Activated CD4-positive, alpha-beta T cell treated with anti-CD3 and anti-CD28 coated beads, Interleukin-2, amount 10 ng/mL, durations not matched to agents 7 days and 5 days (primary cell): ENCODE measurements at regions not wholly inside any gene's neighbourhood (a gene's known extent, or its start where the extent isn't known, plus 50 kb on each side); places are given as distances from the start of the nearest gene placed in this dataset.

Experiments used
- CTCF ChIA-PET: fragments of 350-600 bp; sonication (Branson Sonifier 250); formaldehyde crosslinking; loops from one replicate; lab custom pipeline; 2021; ENCODE audit warnings: antibody characterized with exemption; lab: Charles Lee
- POLR2A ChIA-PET: fragments of 350-600 bp; sonication (Branson Sonifier 250); formaldehyde crosslinking; loops from one replicate; lab custom pipeline; 2021; ENCODE audit warnings: antibody characterized with exemption; lab: Charles Lee
- DNase-seq: peaks from one replicate; pipeline ENCODE4 v3.0.0-alpha.2; 2020
- H3K27ac Mint-ChIP-seq: one replicate; pipeline ENCODE4 v1.8.0; 2021; ENCODE audit warnings: mild to moderate bottlenecking, moderate library complexity, mixed read lengths
- H3K27me3 Mint-ChIP-seq: one replicate; pipeline ENCODE4 v1.8.0; 2021; ENCODE audit warnings: mixed read lengths
- H3K36me3 Mint-ChIP-seq: one replicate; pipeline ENCODE4 v1.8.0; 2021; ENCODE audit warnings: low read depth, mixed read lengths
- H3K4me1 Mint-ChIP-seq: one replicate; pipeline ENCODE4 v1.8.0; 2021; ENCODE audit warnings: mixed read lengths
- H3K4me3 Mint-ChIP-seq: one replicate; pipeline ENCODE4 v1.8.0; 2021; ENCODE audit warnings: mild to moderate bottlenecking, moderate library complexity, mixed read lengths
- H3K9me3 Mint-ChIP-seq: one replicate; pipeline ENCODE4 v1.8.0; 2021; ENCODE audit warnings: mixed read lengths

GRCh38 chr1:58886611-58887010 is 102.8 kb upstream of the JUN start:
- CTCF ChIA-PET, result no interaction called here
- Mint-ChIP-seq H3K36me3 (no peaks in the 10 kb centered on the region), H3K9me3 (peaks cover 10% of the 10 kb centered on the region), H3K4me1 (peaks cover 35% of the 10 kb centered on the region), H3K27ac (no peak overlapping the region), H3K4me3 (no peak overlapping the region), H3K27me3 (peaks cover 2% of the 10 kb centered on the region)
- POLR2A ChIA-PET, result no interaction called here
- DNase-seq, result no peak

- DNase-seq, result no peak
- peaks cover 35% of the 10 kb centered on the region for H3K4me1 Mint-ChIP-seq
- H3K9me3 Mint-ChIP-seq, result peaks cover 8% of the 10 kb centered on the region
- H3K27ac Mint-ChIP-seq, result no peak overlapping the region
- no peaks in the 10 kb centered on the region for H3K36me3 Mint-ChIP-seq
- ChIA-PET POLR2A (no interaction called here), CTCF (no interaction called here)
- no peak overlapping the region for H3K4me3 Mint-ChIP-seq
- peaks cover 2% of the 10 kb centered on the region for H3K27me3 Mint-ChIP-seq
Observed at GRCh38 chr1:58887059-58887458, 103.2 kb upstream of the JUN start.

- Mint-ChIP-seq H3K27me3 (peaks cover 7% of the 10 kb centered on the region), H3K4me1 (peaks cover 29% of the 10 kb centered on the region), H3K4me3 (no peak overlapping the region), H3K36me3 (no peaks in the 10 kb centered on the region), H3K27ac (no peak overlapping the region), H3K9me3 (peaks cover 8% of the 10 kb centered on the region)
- ChIA-PET CTCF (interaction anchor here (2.5 kb wide), 1 partner anchor 11 kb away, joined by 18 read pairs; no protein-coding TSS in a partner anchor), POLR2A (no interaction called here)
- DNase-seq, result no peak
Observed at GRCh38 chr1:58888833-58889232, 105.0 kb upstream of the JUN start.

- POLR2A ChIA-PET, result no interaction called here
- Mint-ChIP-seq H3K36me3 (no peaks in the 10 kb centered on the region), H3K4me1 (peaks cover 28% of the 10 kb centered on the region), H3K4me3 (no peak overlapping the region), H3K27ac (no peak overlapping the region), H3K9me3 (peaks cover 8% of the 10 kb centered on the region), H3K27me3 (peaks cover 7% of the 10 kb centered on the region)
- CTCF ChIA-PET, result interaction anchor here (1.2 to 2.5 kb wide), 5 partner anchors 9 to 43 kb away, joined by 3 to 18 read pairs (median 3); no protein-coding TSS in a partner anchor
- DNase-seq, result no peak
Observed at GRCh38 chr1:58890113-58890512, 106.3 kb upstream of the JUN start.

GRCh38 chr1:58890609-58891008 is 106.8 kb upstream of the JUN start:
- peaks cover 27% of the 10 kb centered on the region for H3K4me1 Mint-ChIP-seq
- no peak overlapping the region for H3K27ac Mint-ChIP-seq
- no peak for DNase-seq
- H3K27me3 Mint-ChIP-seq, result peaks cover 7% of the 10 kb centered on the region
- H3K9me3 Mint-ChIP-seq, result peaks cover 8% of the 10 kb centered on the region
- no peaks in the 10 kb centered on the region for H3K36me3 Mint-ChIP-seq
- ChIA-PET CTCF (interaction anchor here (0.9 to 2.5 kb wide), 6 partner anchors 9 to 43 kb away, joined by 3 to 18 read pairs (median 3); no protein-coding TSS in a partner anchor), POLR2A (no interaction called here)
- no peak overlapping the region for H3K4me3 Mint-ChIP-seq

- H3K4me1 Mint-ChIP-seq, result peaks cover 23% of the 10 kb centered on the region
- H3K27me3 Mint-ChIP-seq, result peaks cover 7% of the 10 kb centered on the region
- no peak overlapping the region for H3K27ac Mint-ChIP-seq
- ChIA-PET CTCF (interaction anchor here (0.9 to 2.5 kb wide), 3 partner anchors 8 to 33 kb away, joined by 3 to 18 read pairs (median 3); no protein-coding TSS in a partner anchor), POLR2A (no interaction called here)
- peaks cover 8% of the 10 kb centered on the region for H3K9me3 Mint-ChIP-seq
- no peak overlapping the region for H3K4me3 Mint-ChIP-seq
- no peak for DNase-seq
- H3K36me3 Mint-ChIP-seq, result no peaks in the 10 kb centered on the region
Observed at GRCh38 chr1:58891347-58891746, 107.5 kb upstream of the JUN start.

- H3K9me3 Mint-ChIP-seq, result peaks cover 5% of the 10 kb centered on the region
- CTCF ChIA-PET, result interaction anchor here (1.3 to 1.5 kb wide), 2 partner anchors 7 to 10 kb away, joined by 3 read pairs; no protein-coding TSS in a partner anchor
- POLR2A ChIA-PET, result no interaction called here
- no peaks in the 10 kb centered on the region for H3K36me3 Mint-ChIP-seq
- DNase-seq, result no peak
- peaks cover 7% of the 10 kb centered on the region for H3K27me3 Mint-ChIP-seq
- peaks cover 18% of the 10 kb centered on the region for H3K4me1 Mint-ChIP-seq
- H3K27ac Mint-ChIP-seq, result no peak overlapping the region
- no peak overlapping the region for H3K4me3 Mint-ChIP-seq
Observed at GRCh38 chr1:58893257-58893869, 109.5 kb upstream of the JUN start.

- no peak for DNase-seq
- ChIA-PET CTCF (interaction anchor here (1.5 kb wide), 1 partner anchor 10 kb away, joined by 6 read pairs; no protein-coding TSS in a partner anchor), POLR2A (no interaction called here)
- H3K27ac Mint-ChIP-seq, result no peak overlapping the region
- no peak overlapping the region for H3K4me3 Mint-ChIP-seq
- H3K36me3 Mint-ChIP-seq, result no peaks in the 10 kb centered on the region
- peaks cover 5% of the 10 kb centered on the region for H3K9me3 Mint-ChIP-seq
- peaks cover 7% of the 10 kb centered on the region for H3K27me3 Mint-ChIP-seq
- peaks cover 16% of the 10 kb centered on the region for H3K4me1 Mint-ChIP-seq
Observed at GRCh38 chr1:58895082-58895481, 111.2 kb upstream of the JUN start.

- Mint-ChIP-seq H3K4me3 (no peak overlapping the region), H3K27me3 (peaks cover 7% of the 10 kb centered on the region), H3K9me3 (peaks cover 5% of the 10 kb centered on the region), H3K36me3 (no peaks in the 10 kb centered on the region), H3K27ac (no peak overlapping the region), H3K4me1 (peaks cover 16% of the 10 kb centered on the region)
- DNase-seq, result no peak
- ChIA-PET CTCF (interaction anchor here (1.5 to 2.1 kb wide), 3 partner anchors 11 to 38 kb away, joined by 5 to 6 read pairs (median 6); no protein-coding TSS in a partner anchor), POLR2A (interaction anchor here (0.5 kb wide), 1 partner anchor 80 kb away, joined by 3 read pairs; no protein-coding TSS in a partner anchor)
Observed at GRCh38 chr1:58895559-58896145, 111.8 kb upstream of the JUN start.

- Mint-ChIP-seq H3K36me3 (no peaks in the 10 kb centered on the region), H3K4me3 (no peak overlapping the region), H3K9me3 (peaks cover under 1% of the 10 kb centered on the region), H3K27ac (no peak overlapping the region), H3K4me1 (peaks cover 16% of the 10 kb centered on the region), H3K27me3 (peaks cover 5% of the 10 kb centered on the region)
- CTCF ChIA-PET, result interaction anchor here (1.1 to 2.1 kb wide), 6 partner anchors 9 to 68 kb away, joined by 3 to 6 read pairs (median 6); no protein-coding TSS in a partner anchor
- POLR2A ChIA-PET, result interaction anchor here (0.5 kb wide), 1 partner anchor 79 kb away, joined by 3 read pairs; no protein-coding TSS in a partner anchor
- no peak for DNase-seq
Observed at GRCh38 chr1:58896246-58897183, 112.7 kb upstream of the JUN start.

GRCh38 chr1:58898739-58899586 is 115.1 kb upstream of the JUN start:
- no peak overlapping the region for H3K4me3 Mint-ChIP-seq

More at GRCh38 chr1:58898739-58899586, 115.1 kb upstream of the JUN start:
- Mint-ChIP-seq H3K4me1 (peaks cover 26% of the 10 kb centered on the region), H3K27me3 (no peaks in the 10 kb centered on the region), H3K9me3 (no peaks in the 10 kb centered on the region), H3K36me3 (no peaks in the 10 kb centered on the region), H3K27ac (no peak overlapping the region)
- DNase-seq, result no peak
- ChIA-PET CTCF (interaction anchor here (0.5 to 4.5 kb wide), 4 partner anchors 9 to 49 kb away, joined by 3 to 18 read pairs (median 4); no protein-coding TSS in a partner anchor), POLR2A (no interaction called here)
